SU-DHL-6 (cell line): ENCODE measurements at regions not wholly inside any gene's neighbourhood (a gene's known extent, or its start where the extent isn't known, plus 50 kb on each side); places are given as distances from the start of the nearest gene placed in this dataset.

Experiments
- H2AFZ ChIP-seq: fragments of 200-600 bp; sonication (generic); 2 replicates; pipeline ENCODE4 v1.6.1; 2014; ENCODE audit warnings: low read depth, mild to moderate bottlenecking, moderate library complexity, mixed read lengths, antibody characterized with exemption, low read length; ENCODE audit not compliant: severe bottlenecking
- H3F3A ChIP-seq: fragments of 200-600 bp; shearing (Covaris generic); 2 replicates; pipeline ENCODE4 v1.6.0; 2016; ENCODE audit warnings: antibody characterized with exemption, mild to moderate bottlenecking; ENCODE audit not compliant: insufficient read depth
- H3K27ac ChIP-seq: fragments of 200-600 bp; sonication (generic); 2 replicates; pipeline ENCODE4 v1.5.1; 2016; ENCODE audit warnings: low read depth, mild to moderate bottlenecking, low read length, moderate library complexity, mixed read lengths
- H3K27me3 ChIP-seq: fragments of 200-600 bp; sonication (generic), shearing (Covaris generic); 2 replicates; pipeline ENCODE4 v1.6.0; 2014; ENCODE audit warnings: mild to moderate bottlenecking, low read length
- H3K36me3 ChIP-seq: fragments of 200-600 bp; sonication (generic); 2 replicates; pipeline ENCODE4 v1.6.1; 2014; ENCODE audit warnings: mild to moderate bottlenecking, low read length, mixed read lengths
- H3K4me2 ChIP-seq: fragments of 300-600, 200-600 bp; shearing (Covaris generic), sonication (generic); 2 replicates; pipeline ENCODE4 v1.6.0; 2014; ENCODE audit warnings: low read length, low read depth, mild to moderate bottlenecking; ENCODE audit not compliant: poor library complexity, severe bottlenecking
- H3K4me3 ChIP-seq: fragments of 200-600 bp; sonication (generic); 2 replicates; pipeline ENCODE4 v1.5.1; 2014; ENCODE audit warnings: antibody characterized with exemption, low read length, mild to moderate bottlenecking, mixed read lengths; ENCODE audit not compliant: insufficient read depth, poor library complexity, severe bottlenecking
- H3K79me2 ChIP-seq: fragments of 200-600 bp; sonication (generic); 2 replicates; pipeline ENCODE4 v1.6.1; 2014; ENCODE audit warnings: mild to moderate bottlenecking, low read length, moderate library complexity; ENCODE audit not compliant: insufficient read depth
- H3K9ac ChIP-seq: fragments of 200-600 bp; sonication (generic); 2 replicates; pipeline ENCODE4 v1.7.0; 2014; ENCODE audit warnings: mild to moderate bottlenecking, low read length
- H3K9me2 ChIP-seq: fragments of 200-600 bp; sonication (generic); replicated peaks from 2 replicates; pipeline ENCODE4 v1.6.1; 2014; ENCODE audit warnings: low read length; ENCODE audit not compliant: insufficient read depth
- H3K9me3 ChIP-seq: fragments of 200-600 bp; sonication (generic); 2 replicates; pipeline ENCODE4 v1.6.1; 2014; ENCODE audit warnings: low read length, mixed read lengths; ENCODE audit not compliant: insufficient read depth
- H4K20me1 ChIP-seq: fragments of 200-600 bp; sonication (generic); 2 replicates; pipeline ENCODE4 v1.6.1; 2014; ENCODE audit warnings: low read depth, mild to moderate bottlenecking, antibody characterized with exemption, low read length, moderate library complexity, mixed read lengths
- EZH2phosphoT487 ChIP-seq: fragments of 200-600 bp; sonication (generic), shearing (Covaris generic); conservative IDR thresholded peaks from 2 replicates; pipeline ENCODE4 v1.6.1; 2018; ENCODE audit warnings: mild to moderate bottlenecking, antibody characterized with exemption, low read length, moderate library complexity, mixed read lengths
- TF ChIP-seq, protein P1 (sequence below): fragments of 200-600 bp; sonication (generic); IDR thresholded peaks from one replicate; pipeline ENCODE4 v1.5.1; 2017; ENCODE audit warnings: antibody characterized with exemption, mild to moderate bottlenecking, low read length, moderate library complexity; ENCODE audit not compliant: insufficient read depth, poor library complexity, severe bottlenecking

DNA sequence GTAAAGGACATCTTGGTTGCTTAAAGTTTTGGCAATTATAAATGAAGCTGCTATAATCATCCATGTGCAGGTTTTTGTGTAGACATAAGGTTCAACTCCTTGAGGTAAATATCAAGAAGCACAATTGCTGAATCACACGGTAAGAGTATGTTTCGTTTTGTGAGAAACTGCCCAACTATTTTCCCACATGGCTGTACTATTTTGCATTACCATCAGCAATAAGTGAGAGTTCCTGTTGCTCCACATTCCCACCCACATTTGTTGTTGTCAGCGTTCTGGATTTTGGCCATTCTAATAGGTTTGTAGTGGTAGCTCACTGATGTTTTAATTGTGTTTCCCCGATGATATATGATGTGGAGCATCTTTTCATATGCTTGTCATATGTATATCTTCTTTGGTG lies 118.5 kb upstream of the KCNMB2 start:
- Histone ChIP-seq H3K36me3 (no peaks in the 10 kb centered on the region), H3K4me3 (no peak overlapping the region), H3K79me2 (no peaks in the 10 kb centered on the region), H3K27me3 (no peaks in the 10 kb centered on the region), H3K4me2 (no peak overlapping the region), H2AFZ (no peak overlapping the region), H3K9me2 (no peaks in the 10 kb centered on the region), H4K20me1 (no peaks in the 10 kb centered on the region), H3K9ac (no peak overlapping the region), H3K9me3 (no peaks in the 10 kb centered on the region), H3F3A (no peaks in the 10 kb centered on the region), H3K27ac (no peak overlapping the region)
- TF ChIP-seq EZH2phosphoT487, result no peak
- TF ChIP-seq, protein P1, sequence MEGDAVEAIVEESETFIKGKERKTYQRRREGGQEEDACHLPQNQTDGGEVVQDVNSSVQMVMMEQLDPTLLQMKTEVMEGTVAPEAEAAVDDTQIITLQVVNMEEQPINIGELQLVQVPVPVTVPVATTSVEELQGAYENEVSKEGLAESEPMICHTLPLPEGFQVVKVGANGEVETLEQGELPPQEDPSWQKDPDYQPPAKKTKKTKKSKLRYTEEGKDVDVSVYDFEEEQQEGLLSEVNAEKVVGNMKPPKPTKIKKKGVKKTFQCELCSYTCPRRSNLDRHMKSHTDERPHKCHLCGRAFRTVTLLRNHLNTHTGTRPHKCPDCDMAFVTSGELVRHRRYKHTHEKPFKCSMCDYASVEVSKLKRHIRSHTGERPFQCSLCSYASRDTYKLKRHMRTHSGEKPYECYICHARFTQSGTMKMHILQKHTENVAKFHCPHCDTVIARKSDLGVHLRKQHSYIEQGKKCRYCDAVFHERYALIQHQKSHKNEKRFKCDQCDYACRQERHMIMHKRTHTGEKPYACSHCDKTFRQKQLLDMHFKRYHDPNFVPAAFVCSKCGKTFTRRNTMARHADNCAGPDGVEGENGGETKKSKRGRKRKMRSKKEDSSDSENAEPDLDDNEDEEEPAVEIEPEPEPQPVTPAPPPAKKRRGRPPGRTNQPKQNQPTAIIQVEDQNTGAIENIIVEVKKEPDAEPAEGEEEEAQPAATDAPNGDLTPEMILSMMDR, result no peak

DNA sequence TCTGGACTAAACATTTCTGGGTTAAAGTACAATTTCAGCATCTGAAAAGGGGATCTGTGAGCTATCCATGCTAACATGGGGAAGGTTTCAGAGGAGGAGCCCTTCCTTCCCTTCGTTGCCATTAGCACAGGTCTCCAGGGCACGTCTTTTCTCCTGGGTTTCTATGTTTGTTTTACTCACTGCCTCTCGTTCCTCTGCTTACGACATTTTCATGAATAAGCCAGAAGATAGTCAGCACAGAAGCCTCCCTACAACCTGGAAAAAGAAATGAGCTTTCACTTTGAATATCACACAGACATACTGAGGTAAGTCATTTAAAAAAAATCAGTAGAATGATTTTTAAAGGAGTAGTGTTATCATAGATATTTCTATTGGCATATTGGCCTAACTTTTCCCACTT lies 117.2 kb upstream of the KCNMB2 start:
- TF ChIP-seq EZH2phosphoT487, result no peak
- TF ChIP-seq, protein P1, result no peak
- no peaks in the 10 kb centered on the region for H3K79me2 ChIP-seq
- no peaks in the 10 kb centered on the region for H3K9me2 ChIP-seq
- no peaks in the 10 kb centered on the region for H3K27me3 ChIP-seq
- H3K36me3 ChIP-seq, result no peaks in the 10 kb centered on the region
- no peaks in the 10 kb centered on the region for H4K20me1 ChIP-seq
- no peak overlapping the region for H3K4me3 ChIP-seq
- no peak overlapping the region for H2AFZ ChIP-seq
- H3K9me3 ChIP-seq, result no peaks in the 10 kb centered on the region
- H3K4me2 ChIP-seq, result no peak overlapping the region
- H3F3A ChIP-seq, result no peaks in the 10 kb centered on the region
- no peak overlapping the region for H3K27ac ChIP-seq
- H3K9ac ChIP-seq, result no peak overlapping the region

GRCh38 chr3:178420033-178420432 lies 116.2 kb upstream of the KCNMB2 start:
- no peak overlapping the region for H2AFZ ChIP-seq
- H3K79me2 ChIP-seq, result no peaks in the 10 kb centered on the region
- H4K20me1 ChIP-seq, result no peaks in the 10 kb centered on the region
- no peaks in the 10 kb centered on the region for H3K36me3 ChIP-seq
- TF ChIP-seq EZH2phosphoT487, result no peak
- TF ChIP-seq, protein P1, result no peak
- no peaks in the 10 kb centered on the region for H3F3A ChIP-seq
- no peak overlapping the region for H3K4me2 ChIP-seq
- no peak overlapping the region for H3K9ac ChIP-seq
- no peaks in the 10 kb centered on the region for H3K9me3 ChIP-seq
- H3K9me2 ChIP-seq, result no peaks in the 10 kb centered on the region
- H3K27me3 ChIP-seq, result no peaks in the 10 kb centered on the region
- H3K27ac ChIP-seq, result no peak overlapping the region
- no peak overlapping the region for H3K4me3 ChIP-seq

DNA sequence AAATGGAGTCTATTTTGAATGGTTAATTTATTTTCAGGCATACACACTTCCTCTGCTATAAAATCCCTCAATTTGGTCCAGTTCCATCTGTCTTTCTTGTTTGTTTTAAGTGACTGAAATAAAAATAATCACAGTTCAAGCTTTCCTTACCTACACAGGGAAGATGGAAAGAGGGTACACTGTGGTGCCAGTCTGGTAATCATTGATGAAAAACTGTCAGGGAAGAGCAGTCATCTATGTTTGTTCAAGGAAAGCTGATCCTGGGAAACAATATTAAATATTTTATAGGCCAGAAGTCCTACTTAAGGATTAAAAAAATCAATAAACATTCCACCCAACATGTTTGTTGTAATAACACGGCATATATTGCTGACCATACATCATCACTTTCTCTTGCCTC lies 115.2 kb upstream of the KCNMB2 start:
- Histone ChIP-seq H3K27me3 (no peaks in the 10 kb centered on the region), H3K9me2 (no peaks in the 10 kb centered on the region), H3K9ac (no peak overlapping the region), H3K4me3 (no peak overlapping the region), H3K79me2 (no peaks in the 10 kb centered on the region), H3K9me3 (no peaks in the 10 kb centered on the region), H2AFZ (no peak overlapping the region), H3K4me2 (no peak overlapping the region), H3K36me3 (no peaks in the 10 kb centered on the region), H3K27ac (no peak overlapping the region), H4K20me1 (no peaks in the 10 kb centered on the region), H3F3A (no peaks in the 10 kb centered on the region)
- TF ChIP-seq EZH2phosphoT487, result no peak
- TF ChIP-seq, protein P1, result no peak
